NB4 (cell line): ENCODE measurements at regions not wholly inside any gene's neighbourhood (a gene's known extent, or its start where the extent isn't known, plus 50 kb on each side); places are given as distances from the start of the nearest gene placed in this dataset.

Source experiments
- MAX ChIP-seq: IDR thresholded peaks from 2 replicates; pipeline ENCODE4 v1.6.1; 2011; ENCODE audit warnings: low read depth, low read length
- POLR2A ChIP-seq: IDR thresholded peaks from 2 replicates; pipeline ENCODE4 v1.6.1; 2011; ENCODE audit warnings: mild to moderate bottlenecking; ENCODE audit not compliant: insufficient read length; ENCODE audit errors: extremely low read depth
- TF ChIP-seq, protein P1 (sequence below): IDR thresholded peaks from one replicate; pipeline ENCODE4 v1.5.1; 2012; ENCODE audit warnings: low read depth, low read length

DNA sequence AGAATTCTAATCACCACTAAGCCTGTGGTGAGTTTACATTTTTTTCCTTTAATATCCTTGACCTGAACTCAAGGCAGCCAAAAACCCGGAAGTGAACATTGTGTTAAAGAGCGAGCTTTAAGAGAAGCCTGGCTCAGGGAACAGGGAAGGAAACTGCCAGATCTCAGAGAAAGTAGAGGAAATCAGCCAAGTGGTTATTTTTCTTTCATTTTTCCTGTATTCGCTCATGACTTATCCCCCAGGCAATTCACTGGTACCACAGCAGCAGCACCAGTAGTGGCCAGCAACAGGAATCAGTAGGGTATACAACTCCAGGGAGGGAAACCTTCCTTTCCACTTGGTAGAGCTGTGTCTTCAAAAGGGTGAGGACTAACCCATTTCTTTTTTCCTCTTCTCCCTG lies 89.6 kb upstream of the HMGCLL1 start:
- TF ChIP-seq, protein P1, sequence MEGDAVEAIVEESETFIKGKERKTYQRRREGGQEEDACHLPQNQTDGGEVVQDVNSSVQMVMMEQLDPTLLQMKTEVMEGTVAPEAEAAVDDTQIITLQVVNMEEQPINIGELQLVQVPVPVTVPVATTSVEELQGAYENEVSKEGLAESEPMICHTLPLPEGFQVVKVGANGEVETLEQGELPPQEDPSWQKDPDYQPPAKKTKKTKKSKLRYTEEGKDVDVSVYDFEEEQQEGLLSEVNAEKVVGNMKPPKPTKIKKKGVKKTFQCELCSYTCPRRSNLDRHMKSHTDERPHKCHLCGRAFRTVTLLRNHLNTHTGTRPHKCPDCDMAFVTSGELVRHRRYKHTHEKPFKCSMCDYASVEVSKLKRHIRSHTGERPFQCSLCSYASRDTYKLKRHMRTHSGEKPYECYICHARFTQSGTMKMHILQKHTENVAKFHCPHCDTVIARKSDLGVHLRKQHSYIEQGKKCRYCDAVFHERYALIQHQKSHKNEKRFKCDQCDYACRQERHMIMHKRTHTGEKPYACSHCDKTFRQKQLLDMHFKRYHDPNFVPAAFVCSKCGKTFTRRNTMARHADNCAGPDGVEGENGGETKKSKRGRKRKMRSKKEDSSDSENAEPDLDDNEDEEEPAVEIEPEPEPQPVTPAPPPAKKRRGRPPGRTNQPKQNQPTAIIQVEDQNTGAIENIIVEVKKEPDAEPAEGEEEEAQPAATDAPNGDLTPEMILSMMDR = no peak
- TF ChIP-seq POLR2A (no peak), MAX (no peak)
